Adrenal gland (tissue), 9 donors: ENCODE measurements at regions not wholly inside any gene's neighbourhood (a gene's known extent, or its start where the extent isn't known, plus 50 kb on each side); places are given as distances from the start of the nearest gene placed in this dataset.

Experiments used
- DNase-seq, 7 donors: peaks; one replicate each; pipeline ENCODE4 v3.0.0-alpha.2; 2019 to 2020
- H3K27ac ChIP-seq, 5 donors: fragments of 200-600 bp; sonication (generic) in 4 of 5; 1 replicate in 3 of 5; 2 replicates in 2 of 5; pipeline versions ENCODE4 v1.5.1 to v1.8.0; 2016 to 2020; ENCODE audit warnings: mild to moderate bottlenecking in 1 of 5
- H3K27me3 ChIP-seq: fragments of 200-600 bp; 2 replicates; pipeline ENCODE4 v1.8.0; 2021
- H3K36me3 ChIP-seq, 2 donors: fragments of 200-600 bp; replicated peaks in 1 of 2; 1 replicate in 1 of 2; 2 replicates in 1 of 2; pipeline versions ENCODE4 v1.5.1 to v1.8.0; 2018 to 2022
- H3K4me1 ChIP-seq, 2 donors: fragments of 200-600 bp; replicated peaks in 1 of 2; 1 replicate in 1 of 2; 2 replicates in 1 of 2; pipeline versions ENCODE4 v1.5.1 to v1.8.0; 2018 to 2021
- H3K4me3 ChIP-seq, 4 donors: fragments of 200-600 bp; sonication (generic) in 3 of 4; one replicate each; pipeline ENCODE4 v1.5.1; 2016 to 2018
- H3K9me3 ChIP-seq, 3 donors: fragments of 200-600 bp; sonication (generic) in 1 of 3; replicated peaks in 1 of 3; 1 replicate in 2 of 3; 2 replicates in 1 of 3; pipeline versions ENCODE4 v1.5.1 to v1.8.0; 2016 to 2021
- POLR2A ChIP-seq, 2 donors: fragments of 450-650 bp; IDR thresholded peaks; one replicate each; pipeline ENCODE4 v1.6.1; 2017; ENCODE audit warnings: antibody characterized with exemption in 2 of 2, mild to moderate bottlenecking in 2 of 2, moderate library complexity in 1 of 2
- WGBS, 4 donors: extraction: QIAGEN DNeasy Blood & Tissue Kit in 2 of 4; methylation state at CpG; one replicate each; pipeline versions ENCODE4 v1.1.5 to v1.1.7; 2013 to 2017; 5-methylcytosine and 5-hydroxymethylcytosine counted together
- intact Hi-C, 2 donors: fragments of 100-400 bp; cut with DNase I; formaldehyde crosslinking; loops; one replicate each; pipeline versions ENCODE4 v1.14.1 to v1.15.0; 2022 to 2023
- TF ChIP-seq, protein P1 (sequence below), 6 experiments: fragments of 450-650 bp in 4 of 6; fragments of 200-600 bp in 2 of 6; sonication (generic) in 1 of 6; IDR thresholded peaks; 1 replicate in 5 of 6; 2 replicates in 1 of 6; pipeline versions ENCODE4 v1.5.1 to v1.8.0; 2016 to 2021; ENCODE audit warnings: antibody characterized with exemption in 6 of 6, mild to moderate bottlenecking in 2 of 6, moderate library complexity in 1 of 6
- donor health status: healthy with polysubstance abuse.
- donor health status: Bipolar disorder and iron deficiency.
- donor health status: DM: yes; HTN: yes; CAD: no.
- donor health status: DM: no; HTN: no; CAD: no.
- donor health status: DM: no; HTN: no; CAD: no.

DNA sequence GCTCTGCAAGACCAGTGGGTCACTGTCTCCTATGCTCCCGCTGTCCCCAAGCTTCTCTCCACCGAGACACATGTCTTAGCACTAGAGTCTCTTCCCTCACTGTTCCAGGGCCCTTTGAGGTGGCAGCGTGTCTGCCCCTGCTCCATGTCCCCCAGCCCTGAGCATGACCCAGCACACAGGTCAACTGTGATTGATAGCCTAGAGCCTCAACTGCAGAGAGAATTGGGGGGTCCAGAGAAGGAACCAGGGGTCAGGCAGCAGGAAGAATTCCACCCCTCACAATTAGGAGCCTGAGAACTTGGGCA is 54.6 kb upstream of the ODC1 start:
- intact Hi-C loops: no loop called here
- WGBS, 4 donors: 72 to 88% (median 82%) methylated on average over 3 of the region's 3 CpGs
- no peak for TF ChIP-seq POLR2A (IDR thresholded peaks at IDR 0.05)
- TF ChIP-seq, protein P1, sequence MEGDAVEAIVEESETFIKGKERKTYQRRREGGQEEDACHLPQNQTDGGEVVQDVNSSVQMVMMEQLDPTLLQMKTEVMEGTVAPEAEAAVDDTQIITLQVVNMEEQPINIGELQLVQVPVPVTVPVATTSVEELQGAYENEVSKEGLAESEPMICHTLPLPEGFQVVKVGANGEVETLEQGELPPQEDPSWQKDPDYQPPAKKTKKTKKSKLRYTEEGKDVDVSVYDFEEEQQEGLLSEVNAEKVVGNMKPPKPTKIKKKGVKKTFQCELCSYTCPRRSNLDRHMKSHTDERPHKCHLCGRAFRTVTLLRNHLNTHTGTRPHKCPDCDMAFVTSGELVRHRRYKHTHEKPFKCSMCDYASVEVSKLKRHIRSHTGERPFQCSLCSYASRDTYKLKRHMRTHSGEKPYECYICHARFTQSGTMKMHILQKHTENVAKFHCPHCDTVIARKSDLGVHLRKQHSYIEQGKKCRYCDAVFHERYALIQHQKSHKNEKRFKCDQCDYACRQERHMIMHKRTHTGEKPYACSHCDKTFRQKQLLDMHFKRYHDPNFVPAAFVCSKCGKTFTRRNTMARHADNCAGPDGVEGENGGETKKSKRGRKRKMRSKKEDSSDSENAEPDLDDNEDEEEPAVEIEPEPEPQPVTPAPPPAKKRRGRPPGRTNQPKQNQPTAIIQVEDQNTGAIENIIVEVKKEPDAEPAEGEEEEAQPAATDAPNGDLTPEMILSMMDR (IDR thresholded peaks at IDR 0.05): no peak

DNA sequence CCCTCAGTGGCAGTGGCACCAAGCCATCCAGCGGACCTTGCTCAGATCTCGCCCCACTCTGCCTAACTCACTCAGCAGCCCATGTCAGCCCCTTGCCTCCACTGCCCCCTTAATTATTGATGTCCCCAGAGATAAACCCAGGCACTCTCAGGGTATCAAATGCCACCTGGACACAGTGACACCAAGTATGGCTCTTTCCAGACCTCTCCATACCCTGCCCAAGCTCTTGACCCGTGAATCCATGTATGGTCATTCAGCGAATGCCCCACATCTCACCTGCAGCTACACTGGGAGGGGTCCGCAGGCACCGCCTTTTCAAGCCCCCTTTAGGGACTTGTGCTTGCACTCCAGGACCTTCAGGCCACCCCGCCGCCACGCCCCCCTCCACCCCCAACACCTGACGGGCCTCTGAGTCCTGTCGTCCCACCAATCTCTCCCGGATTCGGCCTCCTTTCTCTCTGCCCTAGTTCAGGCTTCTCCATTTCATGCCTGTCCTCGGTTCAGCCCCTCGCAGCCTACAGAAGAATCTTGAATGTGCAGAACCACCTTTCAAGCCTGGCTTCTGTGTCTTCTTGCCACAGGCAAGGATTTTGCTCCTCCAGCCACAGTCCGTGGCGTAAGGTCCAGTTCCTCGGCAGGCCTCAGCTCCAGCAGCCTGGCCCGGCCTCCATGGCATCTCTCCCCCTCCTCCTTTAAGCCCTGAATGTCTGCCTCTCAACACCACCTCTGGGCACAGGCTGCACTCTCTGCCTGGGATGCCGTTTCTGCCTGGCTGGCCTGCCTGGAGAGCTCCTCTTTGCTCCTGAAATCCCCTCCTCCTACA is 54.1 kb upstream of the ODC1 start:
- H3K27me3 ChIP-seq: no peaks in the 10 kb centered on the region
- H3K4me1 ChIP-seq: no peaks in the 10 kb centered on the region
- no peak for TF ChIP-seq POLR2A (IDR thresholded peaks at IDR 0.05)
- TF ChIP-seq, protein P1 (IDR thresholded peaks at IDR 0.05): no peak
- H3K4me3 ChIP-seq: no peak overlapping the region
- no peaks in the 10 kb centered on the region for H3K36me3 ChIP-seq
- no peaks in the 10 kb centered on the region for H3K9me3 ChIP-seq
- 86 to 93% (median 90%) methylated on average over 16 to 20 of the region's 20 CpGs for WGBS, 4 donors
- DNase-seq: peak in 1 of 7 donors; percentile 36
- H3K27ac ChIP-seq: no peak overlapping the region
- intact Hi-C loops: no loop called here

More for the DNA sequence above, 54.6 kb upstream of the ODC1 start:
- no peak overlapping the region for H3K4me3 ChIP-seq
- DNase-seq: no peak
- H3K36me3 ChIP-seq: no peaks in the 10 kb centered on the region
- no peaks in the 10 kb centered on the region for H3K9me3 ChIP-seq
- no peaks in the 10 kb centered on the region for H3K27me3 ChIP-seq
- no peaks in the 10 kb centered on the region for H3K4me1 ChIP-seq
- H3K27ac ChIP-seq: no peak overlapping the region

DNA sequence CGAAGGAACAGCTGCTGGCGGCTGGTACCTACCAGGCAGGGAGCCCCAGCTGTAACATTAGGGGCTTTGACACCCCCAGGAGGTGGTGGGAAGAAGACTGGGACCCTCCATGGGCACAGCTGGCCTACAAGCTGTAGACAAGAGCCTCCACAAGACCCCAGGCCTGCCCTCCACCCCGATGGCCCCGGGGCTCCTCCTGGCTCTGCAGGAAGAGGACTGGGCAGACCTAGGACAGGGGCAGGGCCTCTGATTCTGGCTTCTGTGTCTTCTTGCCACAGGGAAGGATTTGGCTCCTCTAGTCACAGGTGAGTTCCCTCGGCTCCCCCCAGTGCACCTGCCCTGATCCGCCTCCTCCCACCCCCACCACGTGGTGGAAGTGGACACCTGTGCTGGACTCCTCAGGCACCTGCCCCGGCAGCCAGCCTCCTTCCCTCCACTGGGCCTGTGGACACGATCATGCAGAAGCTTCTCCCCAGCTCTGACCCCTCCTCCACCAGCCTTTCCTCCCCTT is 53.4 kb upstream of the ODC1 start:
- Histone ChIP-seq H3K4me3 (no peak overlapping the region), H3K36me3 (no peaks in the 10 kb centered on the region), H3K9me3 (no peaks in the 10 kb centered on the region), H3K4me1 (no peaks in the 10 kb centered on the region), H3K27ac (no peak overlapping the region), H3K27me3 (no peaks in the 10 kb centered on the region)
- intact Hi-C loops: no loop called here
- peak in 2 of 7 donors; percentile 9 to 24 for DNase-seq
- WGBS, 4 donors: 75 to 100% (median 82%) methylated on average over 2 to 9 of the region's 9 CpGs
- TF ChIP-seq, protein P1 (IDR thresholded peaks at IDR 0.05): no peak
- no peak for TF ChIP-seq POLR2A (IDR thresholded peaks at IDR 0.05)

DNA sequence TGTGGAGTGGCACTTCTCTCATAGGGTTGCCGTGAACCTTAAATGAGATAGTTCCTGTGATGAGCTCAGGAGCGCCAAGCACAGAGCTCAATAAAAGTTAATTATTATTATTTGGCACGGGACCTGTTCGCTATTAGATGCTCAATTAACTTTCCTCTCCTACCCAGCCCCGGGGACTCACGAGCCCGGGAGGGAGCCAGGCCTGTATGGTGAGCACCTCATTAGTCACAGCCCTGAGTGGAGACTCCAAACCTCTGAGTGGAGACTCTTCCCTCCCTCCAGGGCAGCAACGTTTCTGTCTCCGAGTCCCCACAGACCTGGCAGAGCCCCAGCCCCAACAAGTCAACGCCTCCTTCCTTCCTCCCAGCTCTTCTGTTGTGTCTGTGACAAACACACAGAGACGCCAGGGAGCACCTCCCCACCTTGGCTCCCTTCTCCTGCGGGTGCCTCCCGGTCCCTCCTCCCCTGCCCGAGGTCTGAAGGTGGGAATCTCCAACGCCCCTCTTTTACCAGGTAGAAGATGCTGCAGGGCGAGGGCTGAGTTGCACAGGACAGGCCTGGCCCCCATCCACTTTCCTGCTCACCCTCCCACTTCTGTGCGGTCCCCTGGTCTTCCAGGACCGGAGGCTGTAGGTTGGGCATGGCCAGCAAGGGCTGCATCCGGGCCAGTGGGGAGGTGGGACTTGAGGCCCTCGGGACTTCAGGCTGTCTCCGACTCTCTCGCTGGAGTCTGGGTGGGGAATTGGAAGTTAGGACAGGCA is 52.7 kb upstream of the ODC1 start:
- H3K4me3 ChIP-seq: no peak overlapping the region
- no peak overlapping the region for H3K27ac ChIP-seq
- no peaks in the 10 kb centered on the region for H3K4me1 ChIP-seq
- H3K36me3 ChIP-seq: no peaks in the 10 kb centered on the region
- WGBS, 4 donors: 74 to 78% (median 76%) methylated on average over 17 to 22 of the region's 22 CpGs
- H3K9me3 ChIP-seq: no peaks in the 10 kb centered on the region
- peak in 3 of 7 donors; percentile 5 to 42 (median 16) for DNase-seq
- no peaks in the 10 kb centered on the region for H3K27me3 ChIP-seq
- TF ChIP-seq, protein P1 (IDR thresholded peaks at IDR 0.05): no peak
- TF ChIP-seq POLR2A (IDR thresholded peaks at IDR 0.05): no peak
- intact Hi-C loops: no loop called here
